Body of pancreas (tissue), 4 donors: ENCODE measurements at regions not wholly inside any gene's neighbourhood (a gene's known extent, or its start where the extent isn't known, plus 50 kb on each side); places are given as distances from the start of the nearest gene placed in this dataset.

Experiments used
- ATAC-seq: fragments of 150-250 bp; one replicate; pipeline ENCODE4 v1.9.1; 2016
- DNase-seq, 4 donors: peaks; one replicate each; pipeline ENCODE4 v3.0.0-alpha.2; 2019
- H3K27ac ChIP-seq, 4 donors: fragments of 200-600 bp; sonication (generic); 1 replicate in 3 of 4; 2 replicates in 1 of 4; pipeline versions ENCODE4 v1.5.1 to v1.6.1; 2016 to 2019; ENCODE audit warnings: mild to moderate bottlenecking in 1 of 4, mixed read lengths in 1 of 4, moderate library complexity in 1 of 4
- H3K27me3 ChIP-seq, 2 donors: fragments of 200-600 bp; sonication (generic); one replicate each; pipeline ENCODE4 v1.6.0; 2016; ENCODE audit warnings: mild to moderate bottlenecking in 1 of 2
- H3K36me3 ChIP-seq, 2 donors: fragments of 200-600 bp; sonication (generic); replicated peaks in 1 of 2; 2 replicates each; pipeline ENCODE4 v1.5.1; 2016; ENCODE audit warnings: low read depth in 2 of 2; ENCODE audit not compliant: insufficient read depth in 1 of 2
- H3K4me1 ChIP-seq: fragments of 200-600 bp; sonication (generic); one replicate; pipeline ENCODE4 v1.6.0; 2016
- H3K4me3 ChIP-seq, 2 donors: fragments of 200-600 bp; sonication (generic); 1 replicate in 1 of 2; 2 replicates in 1 of 2; pipeline ENCODE4 v1.5.1; 2016 to 2019
- H3K9me3 ChIP-seq, 3 donors: fragments of 200-600 bp; sonication (generic); 1 replicate in 2 of 3; 2 replicates in 1 of 3; pipeline ENCODE4 v1.5.1; 2016
- POLR2A ChIP-seq, 3 donors: fragments of 450-650 bp; IDR thresholded peaks; one replicate each; pipeline ENCODE4 v1.6.1; 2016; ENCODE audit warnings: antibody characterized with exemption in 3 of 3, mild to moderate bottlenecking in 2 of 3
- WGBS, 2 donors: methylation state at CpG; one replicate each; pipeline ENCODE4 v1.1.5; 2017; 5-methylcytosine and 5-hydroxymethylcytosine counted together
- intact Hi-C: fragments of 100-400 bp; cut with DNase I; formaldehyde crosslinking; loops from one replicate; pipeline ENCODE4 v1.15.1; 2023
- TF ChIP-seq, protein P1 (sequence below), 7 experiments: fragments of 450-650 bp in 4 of 7; fragments of 200-600 bp in 3 of 7; sonication (generic) in 3 of 7; IDR thresholded peaks; one replicate each; pipeline ENCODE4 v1.5.1; 2016 to 2019; ENCODE audit warnings: antibody characterized with exemption in 7 of 7

DNA sequence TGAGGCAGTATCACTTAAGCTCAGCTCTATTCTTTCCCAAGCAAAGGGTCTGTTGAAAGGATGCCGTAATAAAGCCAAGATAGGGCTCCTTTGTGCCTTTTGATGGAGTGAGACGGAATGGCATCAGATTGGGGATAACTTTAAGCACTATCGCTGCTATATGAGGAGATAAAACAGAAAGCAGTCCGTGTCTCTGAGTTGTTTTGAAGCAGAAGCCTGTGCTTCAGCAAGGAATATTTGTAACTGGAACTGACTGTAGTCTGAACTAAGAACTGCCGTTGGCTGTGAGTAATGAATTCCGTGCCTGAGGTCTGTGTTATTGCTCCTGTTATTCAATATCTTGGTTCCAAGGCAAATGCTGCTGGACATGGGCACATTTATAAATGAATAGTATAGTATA, 297.4 kb downstream of the ANKRD50 start:
- DNase-seq (no peak), ATAC-seq (no peak)
- Histone ChIP-seq H3K9me3 (no peaks in the 10 kb centered on the region), H3K4me3 (no peak overlapping the region), H3K27ac (no peak overlapping the region), H3K36me3 (no peaks in the 10 kb centered on the region), H3K4me1 (no peaks in the 10 kb centered on the region), H3K27me3 (no peaks in the 10 kb centered on the region)
- 76 to 83% methylated on average over 6 of the region's 6 CpGs for WGBS, 2 donors
- intact Hi-C loops = no loop called here
- TF ChIP-seq, protein P1, sequence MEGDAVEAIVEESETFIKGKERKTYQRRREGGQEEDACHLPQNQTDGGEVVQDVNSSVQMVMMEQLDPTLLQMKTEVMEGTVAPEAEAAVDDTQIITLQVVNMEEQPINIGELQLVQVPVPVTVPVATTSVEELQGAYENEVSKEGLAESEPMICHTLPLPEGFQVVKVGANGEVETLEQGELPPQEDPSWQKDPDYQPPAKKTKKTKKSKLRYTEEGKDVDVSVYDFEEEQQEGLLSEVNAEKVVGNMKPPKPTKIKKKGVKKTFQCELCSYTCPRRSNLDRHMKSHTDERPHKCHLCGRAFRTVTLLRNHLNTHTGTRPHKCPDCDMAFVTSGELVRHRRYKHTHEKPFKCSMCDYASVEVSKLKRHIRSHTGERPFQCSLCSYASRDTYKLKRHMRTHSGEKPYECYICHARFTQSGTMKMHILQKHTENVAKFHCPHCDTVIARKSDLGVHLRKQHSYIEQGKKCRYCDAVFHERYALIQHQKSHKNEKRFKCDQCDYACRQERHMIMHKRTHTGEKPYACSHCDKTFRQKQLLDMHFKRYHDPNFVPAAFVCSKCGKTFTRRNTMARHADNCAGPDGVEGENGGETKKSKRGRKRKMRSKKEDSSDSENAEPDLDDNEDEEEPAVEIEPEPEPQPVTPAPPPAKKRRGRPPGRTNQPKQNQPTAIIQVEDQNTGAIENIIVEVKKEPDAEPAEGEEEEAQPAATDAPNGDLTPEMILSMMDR (IDR thresholded peaks at IDR 0.05) = no peak

DNA sequence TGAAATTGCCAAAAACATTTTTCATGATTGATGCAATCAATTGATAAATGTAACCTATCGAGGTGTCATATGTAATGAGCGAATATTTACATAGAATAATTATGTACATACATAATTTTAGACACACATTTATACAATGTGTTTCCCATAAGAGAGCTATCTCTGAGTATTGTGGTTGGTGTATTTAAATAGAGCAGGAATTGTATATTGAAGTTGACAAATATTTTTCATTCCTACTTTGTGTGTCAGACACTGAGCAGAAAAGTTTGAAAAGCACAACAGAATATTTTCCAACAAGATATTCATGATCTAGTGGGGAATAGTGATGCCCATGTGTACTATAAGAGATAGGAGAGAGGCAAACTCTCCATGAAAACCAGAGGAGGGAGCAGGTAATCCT, 295.2 kb downstream of the ANKRD50 start:
- Histone ChIP-seq H3K27me3 (no peaks in the 10 kb centered on the region), H3K4me3 (no peak overlapping the region), H3K27ac (no peak overlapping the region), H3K36me3 (no peaks in the 10 kb centered on the region), H3K9me3 (no peaks in the 10 kb centered on the region), H3K4me1 (no peaks in the 10 kb centered on the region)
- 48% methylated on average over 2 of the region's 2 CpGs for WGBS, 2 donors
- TF ChIP-seq, protein P1 (IDR thresholded peaks at IDR 0.05) = no peak
- TF ChIP-seq POLR2A (IDR thresholded peaks at IDR 0.05) = no peak
- DNase-seq (no peak), ATAC-seq (no peak)
- intact Hi-C loops = no loop called here

DNA sequence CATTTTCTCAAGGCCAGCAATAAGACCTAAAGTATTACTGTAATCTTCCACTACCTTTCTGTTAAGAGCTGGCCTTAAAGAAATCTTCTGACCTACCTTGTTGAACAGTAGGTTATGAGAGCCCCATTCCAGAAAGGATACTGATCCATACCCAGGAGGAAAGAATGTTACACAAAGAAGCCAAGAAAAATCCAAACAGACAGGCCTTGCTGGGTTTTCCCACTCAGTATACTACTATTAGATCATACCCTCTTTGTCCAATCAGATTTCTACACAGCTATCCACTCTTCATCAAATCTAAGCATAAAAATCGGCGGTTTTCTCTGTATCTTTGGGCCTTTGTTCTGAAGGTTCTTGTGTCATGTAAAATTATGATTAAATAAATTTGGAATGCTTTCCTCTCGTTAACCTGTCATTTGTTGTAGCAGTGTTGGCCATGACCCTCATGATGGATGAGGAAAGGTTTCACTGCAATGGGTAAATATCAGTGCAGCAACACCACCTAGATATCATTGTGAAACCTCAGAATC, 292.3 kb downstream of the ANKRD50 start:
- no peak overlapping the region for H3K27ac ChIP-seq
- whole genome bisulfite sequencing, 2 donors = 56 to 59% methylated on average over 3 of the region's 3 CpGs
- H3K9me3 ChIP-seq = no peaks in the 10 kb centered on the region
- intact Hi-C loops = no loop called here
- no peaks in the 10 kb centered on the region for H3K36me3 ChIP-seq
- TF ChIP-seq POLR2A (IDR thresholded peaks at IDR 0.05) = no peak
- TF ChIP-seq, protein P1 (IDR thresholded peaks at IDR 0.05) = no peak
- DNase-seq (no peak), ATAC-seq (no peak)
- no peaks in the 10 kb centered on the region for H3K27me3 ChIP-seq
- H3K4me1 ChIP-seq = no peaks in the 10 kb centered on the region
- no peak overlapping the region for H3K4me3 ChIP-seq

DNA sequence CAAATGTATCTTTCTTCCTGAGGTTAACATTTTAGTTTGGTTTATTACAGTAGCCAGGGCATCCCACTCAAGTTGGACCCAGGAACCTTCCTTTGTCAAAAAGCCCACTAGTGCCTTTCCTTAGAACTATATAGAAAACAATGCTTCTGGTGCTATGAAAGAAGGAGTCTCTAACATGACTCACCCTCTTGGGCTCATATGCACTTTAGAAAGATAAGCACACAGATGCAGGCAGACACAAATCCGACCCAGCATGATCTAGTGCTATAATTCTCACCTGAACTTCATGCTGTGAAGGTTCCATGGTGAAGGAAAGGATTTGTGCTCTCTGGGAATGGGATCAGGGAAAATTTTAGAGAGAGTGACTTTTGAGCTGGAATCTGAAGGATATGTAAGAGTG, 289.4 kb downstream of the ANKRD50 start:
- no peaks in the 10 kb centered on the region for H3K9me3 ChIP-seq
- H3K4me3 ChIP-seq = no peak overlapping the region
- intact Hi-C loops = no loop called here
- ATAC-seq = no peak
- TF ChIP-seq POLR2A (IDR thresholded peaks at IDR 0.05) = no peak
- TF ChIP-seq, protein P1 (IDR thresholded peaks at IDR 0.05) = no peak
- no peaks in the 10 kb centered on the region for H3K36me3 ChIP-seq
- H3K27me3 ChIP-seq = no peaks in the 10 kb centered on the region
- H3K27ac ChIP-seq = no peak overlapping the region
- no peaks in the 10 kb centered on the region for H3K4me1 ChIP-seq
- 65 to 75% methylated on average over 1 of the region's 1 CpG for WGBS, 2 donors
- no peak for DNase-seq

DNA sequence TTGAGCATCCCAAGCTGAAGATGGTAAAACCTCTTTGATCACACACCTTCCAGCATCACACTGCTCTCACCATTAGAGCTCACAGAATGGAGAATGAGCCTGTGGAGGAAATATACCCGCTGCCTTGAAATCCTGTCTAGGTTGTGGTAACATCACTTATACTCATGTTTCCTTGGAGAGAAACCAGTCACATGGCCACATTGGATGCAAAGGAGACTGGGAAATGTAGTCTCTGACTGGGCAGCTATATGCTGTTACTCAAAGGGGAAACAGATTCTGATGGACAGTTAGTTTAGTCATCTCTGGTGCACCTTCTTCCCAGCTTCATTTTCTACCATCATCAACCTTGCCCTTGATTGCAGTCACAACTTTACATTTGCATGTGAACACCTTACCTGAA, 286.3 kb downstream of the ANKRD50 start:
- no peak overlapping the region for H3K27ac ChIP-seq
- TF ChIP-seq, protein P1 (IDR thresholded peaks at IDR 0.05) = no peak
- no peak for TF ChIP-seq POLR2A (IDR thresholded peaks at IDR 0.05)
- H3K4me3 ChIP-seq = no peak overlapping the region
- DNase-seq = no peak
- no peaks in the 10 kb centered on the region for H3K4me1 ChIP-seq
- 0 to 3% methylated on average over 1 of the region's 1 CpG for WGBS, 2 donors
- H3K27me3 ChIP-seq = no peaks in the 10 kb centered on the region
- intact Hi-C loops = no loop called here
- H3K9me3 ChIP-seq = no peaks in the 10 kb centered on the region
- no peak for ATAC-seq
- no peaks in the 10 kb centered on the region for H3K36me3 ChIP-seq
